C1 segment of cervical spinal cord (tissue), 14 donors: ENCODE measurements at regions not wholly inside any gene's neighbourhood (a gene's known extent, or its start where the extent isn't known, plus 50 kb on each side); places are given as distances from the start of the nearest gene placed in this dataset.

Experiments used
- DNase-seq, 14 donors: peaks; one replicate each; lab custom pipeline; 2025; lab: John Stamatoyannopoulos, UW

DNA sequence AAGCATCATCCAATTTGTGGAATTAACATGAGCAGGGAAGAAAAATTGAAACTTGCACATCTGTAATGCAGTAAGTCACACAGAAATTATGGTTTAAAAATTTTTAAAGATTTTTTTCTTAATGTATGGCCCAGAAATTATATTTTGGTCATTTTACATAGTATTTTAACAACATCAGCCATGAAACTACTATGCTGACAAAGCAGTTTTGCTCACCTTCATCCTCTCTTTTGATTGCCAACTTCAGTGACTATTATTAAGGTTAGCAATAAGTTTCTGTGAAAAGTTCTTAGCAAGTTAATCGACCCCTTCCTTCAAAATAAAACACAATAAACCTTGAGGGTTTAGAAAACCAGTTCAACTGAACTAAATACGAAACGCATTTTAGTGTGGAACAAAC lies 1347.0 kb downstream of the EPHA7 start:
- DNase-seq = no peak

DNA sequence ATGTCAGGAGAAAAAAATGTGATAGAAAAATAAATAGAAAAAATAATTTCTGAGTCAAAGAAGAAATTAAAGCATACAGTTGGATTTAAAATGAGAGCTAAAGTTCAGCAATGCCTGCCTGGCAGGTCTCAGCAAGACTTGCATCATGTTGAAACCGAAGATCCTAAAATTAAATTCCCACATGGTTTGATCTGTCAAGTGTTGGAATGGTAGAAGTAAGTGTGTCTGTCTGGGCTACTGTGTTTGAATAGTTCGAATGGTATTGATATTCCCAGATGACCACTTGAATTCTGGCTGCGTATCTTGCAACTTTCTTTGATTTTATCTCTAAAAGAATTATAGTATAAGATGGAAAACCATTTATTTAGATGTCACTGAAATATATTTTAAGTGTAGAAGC lies 1349.6 kb downstream of the EPHA7 start:
- DNase-seq = no peak

DNA sequence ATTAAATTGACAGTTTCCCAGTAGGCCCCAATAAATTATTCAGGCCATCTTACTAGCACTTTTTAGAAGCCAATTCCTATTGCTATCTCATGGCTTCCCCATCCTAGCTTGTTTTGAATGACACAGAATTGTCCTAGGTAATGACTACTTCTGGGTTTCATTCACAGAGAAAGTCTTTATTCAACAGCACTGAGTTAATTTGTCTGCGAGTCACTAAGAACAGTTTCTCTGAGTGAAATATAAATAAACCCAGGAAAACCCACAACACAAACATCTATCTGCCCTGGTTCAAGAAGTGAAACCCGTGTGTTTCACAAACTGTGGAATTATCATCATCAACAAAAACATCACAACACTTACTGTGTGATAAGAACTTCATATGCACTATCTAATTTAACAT lies 1366.8 kb downstream of the EPHA7 start:
- no peak for DNase-seq

DNA sequence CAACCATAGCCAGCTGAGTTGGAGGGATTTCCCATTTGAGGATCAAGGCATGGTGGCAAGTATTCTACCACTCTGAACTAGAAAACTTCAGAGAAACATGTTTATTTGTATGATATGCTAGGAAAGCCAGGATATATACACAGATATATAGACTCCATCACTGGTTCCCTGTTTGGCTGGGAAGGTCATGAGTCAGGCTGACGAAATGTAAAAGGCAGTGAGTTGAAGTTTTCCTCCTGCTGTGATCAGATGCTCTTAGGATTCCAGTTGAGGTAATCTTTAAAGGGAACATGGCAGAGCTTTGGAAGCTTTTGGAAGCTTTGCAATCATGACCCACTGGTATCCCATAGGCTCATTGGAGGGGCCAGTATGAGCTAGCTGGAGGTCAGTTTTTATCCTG lies 1369.1 kb downstream of the EPHA7 start:
- no peak for DNase-seq

DNA sequence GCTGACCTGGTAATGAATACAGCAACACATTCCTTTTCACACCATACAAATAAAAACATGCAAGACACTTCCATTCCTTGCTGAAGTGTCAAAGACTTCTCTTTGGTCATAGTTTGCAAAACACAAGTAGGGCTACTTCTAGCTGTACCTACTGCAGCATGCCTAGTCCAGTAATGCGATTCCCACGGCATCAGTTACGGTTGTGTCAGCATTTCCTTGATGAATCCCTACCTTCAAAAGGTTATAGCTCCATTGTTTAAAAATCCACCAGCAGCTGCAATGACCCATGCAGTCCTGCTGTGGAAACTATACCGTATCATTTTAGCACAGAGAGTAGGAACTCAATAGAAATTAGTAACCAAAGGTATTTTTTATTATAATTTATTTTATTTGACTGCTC lies 1371.5 kb downstream of the EPHA7 start:
- no peak for DNase-seq

DNA sequence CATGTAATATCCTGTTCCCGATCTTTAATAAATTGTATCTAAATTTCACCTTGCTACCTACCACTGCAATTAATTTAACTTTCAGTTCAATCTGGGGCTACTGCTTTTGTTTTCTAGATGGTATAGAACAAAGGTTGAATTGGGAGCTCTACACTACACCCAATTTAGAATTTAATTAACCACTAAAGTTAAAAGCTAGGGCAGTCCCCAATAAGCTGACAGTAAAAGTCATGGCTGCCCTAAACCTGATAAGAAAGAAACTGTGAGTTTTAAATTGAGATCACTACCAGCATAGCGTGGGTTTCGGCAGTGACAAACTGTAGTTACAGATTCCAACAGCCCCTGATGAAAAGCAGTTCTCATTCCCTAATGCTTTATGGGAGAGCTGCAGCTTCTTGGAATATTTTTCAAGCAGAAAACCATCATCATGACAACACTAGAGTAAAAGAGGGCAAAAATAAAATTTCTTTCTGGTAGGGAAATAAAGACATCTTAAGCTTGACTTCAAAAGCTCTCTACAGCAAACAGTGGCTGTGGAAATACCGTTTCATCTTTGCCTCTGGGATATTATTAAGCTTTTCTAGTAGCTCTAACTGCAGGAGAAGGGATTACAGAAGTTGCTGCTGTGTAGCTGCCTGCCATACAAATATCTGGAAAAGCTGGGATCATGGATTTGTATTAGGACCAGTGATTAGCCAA lies 1372.1 kb downstream of the EPHA7 start:
- no peak for DNase-seq

DNA sequence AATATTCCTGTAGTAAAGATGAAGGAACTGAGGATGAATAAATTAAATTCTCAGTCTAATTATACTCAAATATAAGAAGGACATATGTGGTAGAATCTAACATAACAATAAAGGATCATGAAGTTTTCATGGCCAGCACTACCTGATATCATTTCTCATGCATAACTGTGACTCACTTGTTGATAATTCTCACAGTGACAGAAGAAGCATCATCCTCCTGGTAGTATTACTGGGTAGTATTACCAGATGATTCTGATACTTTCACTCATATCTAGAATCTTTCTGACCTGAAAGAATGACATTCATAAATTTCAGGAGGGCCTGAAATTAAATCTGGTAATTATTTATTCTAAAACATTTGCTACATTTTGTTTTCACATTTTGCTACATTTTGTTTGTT lies 1375.0 kb downstream of the EPHA7 start:
- no peak for DNase-seq

DNA sequence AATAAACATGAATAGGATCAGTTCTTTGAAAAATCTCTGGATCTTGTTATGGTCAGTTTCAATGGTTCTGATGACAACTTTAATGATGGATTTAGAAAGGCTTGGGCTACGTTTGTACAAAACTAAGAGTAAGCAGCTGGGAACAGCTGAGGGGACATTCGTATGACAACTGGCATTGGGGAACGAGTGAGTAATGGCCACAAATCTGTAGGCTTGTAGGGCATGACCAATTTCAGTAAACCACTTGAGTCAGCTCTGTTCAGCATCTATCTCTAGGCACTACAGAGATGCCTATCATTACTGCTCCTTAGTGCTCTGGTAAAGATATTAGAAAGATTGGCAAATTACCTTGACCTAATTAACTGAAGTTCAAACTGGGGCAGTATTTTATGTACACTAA lies 1375.6 kb downstream of the EPHA7 start:
- no peak for DNase-seq

DNA sequence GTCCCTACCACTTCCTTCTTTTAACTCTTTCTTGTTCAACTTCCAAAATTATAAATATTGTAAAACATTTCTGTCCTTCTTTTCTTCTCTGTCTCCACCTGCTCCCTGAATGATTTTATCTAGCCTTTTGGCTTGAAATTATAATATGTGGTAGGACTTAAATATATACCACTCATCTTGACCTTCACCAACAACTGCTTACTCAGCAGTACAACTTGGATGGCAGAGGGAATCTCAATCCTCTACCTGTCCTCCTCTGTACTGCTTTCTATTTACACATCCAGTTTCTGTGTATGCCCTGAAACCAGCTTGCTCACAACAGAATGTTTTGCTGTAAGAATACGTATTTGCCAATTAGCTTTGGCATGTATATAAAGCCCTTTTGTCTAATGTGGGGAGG lies 1392.5 kb downstream of the EPHA7 start:
- DNase-seq = no peak

DNA sequence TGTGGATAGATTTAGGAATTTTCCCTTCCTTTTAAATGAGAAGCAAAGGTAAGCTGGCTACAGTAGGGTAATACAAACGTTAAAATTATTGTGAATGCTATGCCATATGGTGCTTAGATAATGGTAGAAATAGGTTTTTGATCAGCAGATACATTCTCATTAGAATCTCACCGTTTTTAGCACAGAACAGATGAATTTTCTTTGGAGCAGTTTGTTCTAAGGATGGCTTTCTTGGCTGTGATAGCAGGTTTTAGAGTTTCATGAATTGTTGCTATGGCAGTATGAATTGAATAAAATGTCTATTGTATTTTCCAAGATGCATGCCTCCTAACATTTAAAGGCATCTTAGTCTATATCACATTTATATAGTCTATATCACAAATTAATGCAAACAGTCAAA lies 1394.5 kb downstream of the EPHA7 start:
- no peak for DNase-seq

DNA sequence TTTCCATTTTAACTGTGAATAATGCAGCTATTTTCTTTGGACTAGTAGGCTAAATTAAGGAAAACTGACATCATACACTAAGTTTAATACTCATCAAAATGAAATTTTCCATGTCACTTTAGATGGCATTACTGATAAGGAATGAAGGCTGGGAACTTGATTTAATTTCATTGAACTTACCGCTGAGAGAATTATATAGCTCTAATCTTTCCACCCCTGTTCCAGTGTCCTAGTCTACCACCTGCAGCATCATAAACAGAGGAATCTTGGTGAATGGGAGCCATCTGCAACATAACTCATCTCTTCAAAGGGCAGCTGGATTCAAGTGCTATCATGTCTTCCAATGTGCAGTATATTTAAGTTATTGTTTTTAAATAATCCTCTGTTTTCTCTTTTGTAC lies 1395.2 kb downstream of the EPHA7 start:
- no peak for DNase-seq

DNA sequence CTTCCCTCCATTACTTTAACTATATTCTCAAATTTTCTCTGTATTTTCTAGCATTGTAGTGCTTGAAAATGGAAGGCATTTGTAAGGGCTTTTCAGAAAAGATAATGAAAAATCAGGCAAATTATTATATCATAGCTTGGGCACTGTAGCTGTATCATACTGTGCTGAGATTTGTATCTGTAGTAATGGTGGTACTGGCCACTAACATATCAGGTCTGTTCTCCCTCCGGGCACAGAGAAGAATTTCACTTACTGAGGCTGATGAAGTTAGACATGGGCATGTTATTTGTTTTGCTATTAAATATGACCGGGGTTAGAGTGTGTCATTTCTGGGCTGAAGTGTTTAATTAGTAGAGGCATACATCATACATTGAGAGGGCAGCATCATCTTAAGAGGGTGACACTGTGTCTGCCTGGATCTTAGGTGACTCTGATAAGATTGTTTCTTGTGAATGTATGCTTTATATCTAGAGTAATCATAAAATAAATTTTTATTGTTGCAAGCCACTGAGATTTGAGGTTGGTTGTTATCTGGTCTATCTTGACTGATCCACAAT lies 1395.9 kb downstream of the EPHA7 start:
- DNase-seq = no peak

DNA sequence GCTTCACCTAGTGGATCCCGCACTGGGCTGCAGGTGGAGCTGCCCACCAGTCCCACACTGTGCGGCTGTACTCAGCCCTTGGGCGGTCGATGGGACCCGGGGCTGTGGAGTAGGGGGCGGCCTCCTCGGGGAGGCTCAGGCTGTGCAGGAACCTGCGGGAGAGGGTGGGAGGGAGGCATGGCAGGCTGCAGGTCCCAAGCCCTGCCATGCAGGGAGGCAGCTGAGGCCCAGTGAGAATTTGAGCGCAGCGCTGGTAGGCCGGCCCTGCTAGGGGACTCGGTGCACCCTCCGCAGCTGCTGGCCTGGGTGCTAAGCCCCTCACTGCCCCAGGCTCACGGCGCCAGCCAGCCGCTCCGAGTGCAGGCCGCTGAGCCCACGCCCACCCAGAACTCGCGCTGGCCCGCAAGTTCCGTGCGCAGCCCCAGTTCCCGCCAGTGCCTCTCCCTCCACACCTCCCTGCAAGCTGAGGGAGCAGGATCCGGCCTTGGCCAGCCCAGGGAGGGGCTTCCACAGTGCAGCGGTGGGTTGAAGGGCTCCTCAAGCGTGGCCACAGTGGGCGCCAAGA lies 1407.6 kb downstream of the EPHA7 start:
- no peak for DNase-seq

DNA sequence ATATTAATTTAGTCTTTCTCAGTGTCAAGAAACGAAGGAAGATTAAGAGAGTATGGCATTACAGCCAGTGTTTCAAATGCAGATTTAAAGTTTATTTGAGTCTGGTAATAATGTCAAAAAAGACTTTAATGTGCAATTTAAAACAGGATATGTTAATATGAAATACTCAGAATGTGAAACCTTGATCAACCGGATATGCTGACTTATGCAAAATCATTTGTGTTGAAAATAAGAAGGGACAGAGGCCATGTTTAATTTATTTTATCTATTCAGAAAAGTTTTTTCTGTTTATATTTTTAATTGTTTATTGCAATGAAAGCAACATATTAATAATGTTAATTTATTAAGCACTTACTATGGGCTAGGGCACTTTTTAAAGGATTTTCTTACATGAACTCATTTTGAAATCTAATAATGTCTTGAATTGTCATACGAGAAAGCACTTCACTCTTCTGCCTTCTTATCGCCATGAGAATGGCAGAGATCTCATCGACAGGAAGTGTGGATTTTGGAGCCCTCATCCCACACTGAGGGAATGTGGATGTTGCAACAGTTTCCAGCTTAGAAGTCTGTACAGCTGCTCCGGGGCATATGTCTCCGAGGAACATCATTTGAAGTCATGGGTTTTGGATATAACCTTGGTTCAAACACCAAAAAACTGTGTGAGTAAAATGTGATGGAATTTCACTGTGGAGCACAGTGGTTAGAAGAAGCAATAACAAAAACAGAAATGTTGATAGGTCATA lies 1410.4 kb downstream of the EPHA7 start:
- no peak for DNase-seq

DNA sequence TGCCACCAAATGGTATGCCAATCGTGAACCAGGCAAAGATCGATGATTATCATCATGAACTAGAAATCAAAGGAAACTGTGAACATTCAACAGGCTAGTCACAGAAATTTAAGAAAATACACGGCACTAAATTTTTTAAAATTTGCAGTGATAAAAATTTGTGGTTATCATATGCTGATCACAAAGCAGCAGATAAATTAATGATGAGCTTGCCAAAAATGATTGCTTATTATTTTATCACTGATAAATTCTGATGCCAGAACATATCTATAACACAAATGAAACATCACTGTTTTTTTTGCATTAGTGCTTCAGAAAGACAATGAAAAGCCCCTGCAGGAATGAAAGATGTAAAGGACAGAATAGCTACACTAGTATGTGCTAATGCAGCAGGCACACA lies 1413.2 kb upstream of the MAP3K7 start:
- DNase-seq = no peak

DNA sequence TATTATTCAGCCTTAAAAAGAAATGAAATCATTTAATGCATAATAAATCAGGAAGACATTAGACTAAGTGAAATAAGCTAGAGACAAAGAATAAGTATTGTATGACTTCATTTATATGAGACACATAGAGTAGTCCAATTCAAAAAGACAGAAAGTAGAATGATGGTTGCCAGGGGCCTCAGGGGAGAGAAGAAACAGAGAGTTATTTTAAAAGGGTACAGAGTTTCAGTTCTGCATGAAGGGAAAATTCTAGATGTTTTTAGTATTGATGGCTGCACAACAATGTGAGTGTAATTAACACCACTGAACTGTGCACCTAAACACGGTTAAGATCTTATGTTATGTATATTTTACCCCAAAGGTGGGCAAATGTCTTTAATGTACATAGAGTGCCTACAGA lies 1407.9 kb upstream of the MAP3K7 start:
- no peak for DNase-seq

DNA sequence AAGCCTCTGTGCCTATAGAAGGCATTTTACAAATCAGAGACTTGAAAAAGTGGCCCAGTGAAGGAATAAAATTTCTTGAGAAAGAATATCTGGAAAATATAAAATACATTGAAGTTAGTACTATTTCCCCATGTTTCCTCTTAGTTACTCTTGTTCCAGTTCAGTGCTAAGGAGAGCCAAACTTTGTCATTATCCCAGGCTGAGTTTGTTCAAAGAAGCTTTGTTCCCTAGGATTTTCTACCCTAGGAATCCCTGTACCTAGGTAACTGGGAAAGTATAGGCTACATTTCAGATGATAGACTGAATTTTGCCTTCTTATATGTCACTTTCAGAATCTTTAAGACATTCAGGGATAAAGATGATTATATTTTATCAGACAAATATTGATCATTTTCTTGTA lies 1395.7 kb upstream of the MAP3K7 start:
- DNase-seq = no peak

DNA sequence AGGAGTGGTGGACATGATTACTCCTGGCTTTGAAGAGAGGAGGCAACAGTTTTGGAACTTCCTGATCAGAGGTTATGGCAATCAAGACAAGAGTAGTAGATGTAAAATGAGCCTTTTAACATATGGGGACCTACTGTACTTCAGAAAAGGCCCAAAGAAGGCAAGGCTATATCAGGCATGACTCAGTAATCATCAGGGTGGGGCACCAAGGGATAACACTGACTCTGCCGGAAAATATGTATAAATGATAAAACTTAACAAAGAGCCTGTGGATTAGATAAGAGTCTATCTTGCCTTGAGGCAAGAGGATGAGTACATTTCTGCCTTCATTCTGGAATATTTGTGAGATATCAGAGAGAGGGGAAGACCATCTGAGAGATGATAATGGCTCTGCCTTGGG lies 1389.9 kb upstream of the MAP3K7 start:
- no peak for DNase-seq

DNA sequence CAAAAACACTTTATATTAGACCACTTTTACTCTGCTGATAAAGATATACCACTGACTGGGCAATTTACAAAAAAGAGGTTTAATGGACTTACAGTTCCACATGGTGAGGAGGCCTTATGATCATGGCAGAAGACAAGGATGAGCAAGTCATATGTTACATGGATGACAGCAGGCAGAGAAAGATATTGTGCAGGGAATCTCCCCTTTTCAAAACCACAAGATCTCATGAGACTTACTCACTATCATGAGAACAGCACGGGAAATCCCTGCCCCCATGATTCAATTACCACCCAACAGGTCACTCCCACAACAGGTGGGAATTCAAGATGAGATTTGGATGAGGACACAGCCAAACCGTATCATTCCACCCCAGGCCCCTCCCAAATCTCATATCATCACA lies 1383.8 kb upstream of the MAP3K7 start:
- no peak for DNase-seq

DNA sequence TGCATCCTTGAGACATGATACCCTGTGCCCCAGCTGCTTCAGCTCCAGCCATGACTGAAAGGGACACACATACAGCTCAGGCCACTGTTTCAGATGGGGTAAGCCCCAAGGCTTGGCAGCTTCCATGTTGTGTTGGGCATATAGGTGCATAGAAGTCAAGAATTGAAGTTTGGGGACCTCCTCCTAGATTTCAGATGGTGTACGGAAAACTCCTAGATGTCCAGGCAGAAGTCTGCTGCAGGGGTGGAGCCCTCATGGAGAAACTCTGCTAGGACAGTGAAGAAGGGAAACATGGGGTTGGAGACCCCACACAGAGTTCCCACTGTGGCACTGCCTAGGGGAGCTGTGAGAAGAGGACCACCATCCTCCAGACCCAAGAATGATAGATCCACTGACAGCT lies 1379.0 kb upstream of the MAP3K7 start:
- no peak for DNase-seq

DNA sequence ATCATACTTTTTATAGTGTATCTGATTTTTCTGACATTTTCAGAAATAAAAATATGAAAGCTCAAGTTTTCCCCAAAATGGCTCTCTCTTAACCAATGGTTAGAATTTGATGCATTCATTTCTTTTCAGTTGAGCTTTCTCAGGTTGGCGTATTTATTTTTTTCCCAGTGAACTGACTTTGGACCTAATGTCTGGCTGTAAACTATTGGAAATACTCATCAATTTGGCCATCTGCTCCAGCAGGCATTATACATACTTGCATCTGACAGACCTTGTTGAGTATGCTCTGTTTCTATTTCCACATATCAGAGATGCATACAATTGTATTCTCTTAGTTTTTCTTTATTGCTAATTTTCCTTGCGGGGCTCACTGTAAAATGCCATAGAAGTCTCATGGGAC lies 1374.8 kb upstream of the MAP3K7 start:
- no peak for DNase-seq

DNA sequence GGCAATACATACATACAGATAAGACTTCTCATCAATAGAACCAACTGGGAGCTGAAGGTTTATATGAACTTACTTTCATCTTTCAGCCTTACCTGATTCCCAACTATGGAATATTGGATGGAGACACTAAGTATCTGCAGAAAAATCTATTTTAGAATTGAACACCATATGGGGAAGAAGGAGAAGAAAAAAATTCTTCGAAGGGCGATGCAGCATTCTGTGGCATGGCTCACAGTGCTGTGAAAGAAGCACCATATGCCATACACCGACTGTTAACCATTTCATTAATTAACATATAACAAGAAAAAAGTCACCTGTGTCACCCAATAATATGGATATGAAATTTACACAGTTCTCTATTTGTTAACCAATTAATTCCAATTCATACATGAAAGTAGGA lies 1374.4 kb upstream of the MAP3K7 start:
- no peak for DNase-seq

DNA sequence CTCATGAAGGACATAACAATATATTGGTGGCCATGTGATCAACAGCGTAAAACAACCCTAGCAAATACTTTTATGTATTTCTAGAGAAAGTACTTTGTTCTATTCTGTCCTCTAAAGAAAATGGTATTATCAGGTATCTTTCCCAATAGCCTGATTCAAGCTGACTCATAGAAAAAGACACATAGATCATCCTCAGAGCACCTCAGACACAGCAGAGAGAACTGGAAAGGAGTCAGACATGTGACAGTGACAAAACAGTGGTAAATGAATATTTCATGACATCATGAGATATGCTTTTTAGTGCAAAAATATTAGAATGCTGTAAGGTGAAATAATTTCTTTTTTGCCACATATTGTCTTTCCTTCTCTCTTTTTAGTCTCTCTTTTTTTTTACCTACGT lies 1355.0 kb upstream of the MAP3K7 start:
- no peak for DNase-seq
